Panc1 (cell line): ENCODE measurements at regions not wholly inside any gene's neighbourhood (a gene's known extent, or its start where the extent isn't known, plus 50 kb on each side); places are given as distances from the start of the nearest gene placed in this dataset.

Source experiments
- ATAC-seq: fragments of 200-7000 bp; cut with Tn5 transposase; 2 replicates; pipeline ENCODE4 v1.9.1; 2020; ENCODE audit warnings: mild to moderate bottlenecking, moderate library complexity
- BruUV-seq: library from RNA; stranded (reverse); fragments of 400-500 nt; replicated peaks from 2 replicates; lab custom pipeline; 2021; lab: Mats Ljungman, UMichigan
- CTCF ChIA-PET: fragments of 300-600 bp; sonication (Branson Sonifier 250); formaldehyde crosslinking; loops from one replicate; lab custom pipeline; 2022; ENCODE audit warnings: antibody characterized with exemption; lab: Charles Lee
- POLR2A ChIA-PET: fragments of 300-600 bp; sonication (Branson Sonifier 250); formaldehyde crosslinking; loops from one replicate; lab custom pipeline; 2022; ENCODE audit warnings: antibody characterized with exemption; lab: Charles Lee
- DNase-seq: peaks from one replicate; pipeline ENCODE4 v3.0.0-alpha.2; 2010; ENCODE audit warnings: low read depth, low spot score
- H3K27ac ChIP-seq: 2 replicates; pipeline ENCODE4 v1.5.1; 2011; ENCODE audit warnings: mild to moderate bottlenecking, low read length, inconsistent platforms
- H3K27me3 ChIP-seq: fragments of 200-500 bp; sonication (Bioruptor generic); 2 replicates; pipeline ENCODE4 v1.6.0; 2014; ENCODE audit warnings: low read length, inconsistent platforms; ENCODE audit not compliant: control insufficient read depth, insufficient read depth
- H3K36me3 ChIP-seq: fragments of 200-500 bp; sonication (Bioruptor generic); 2 replicates; pipeline ENCODE4 v1.5.1; 2014; ENCODE audit warnings: inconsistent platforms, mild to moderate bottlenecking, low read length, moderate library complexity; ENCODE audit not compliant: control insufficient read depth, insufficient read depth
- H3K4me1 ChIP-seq: 2 replicates; pipeline ENCODE4 v1.5.1; 2011; ENCODE audit warnings: inconsistent platforms, mild to moderate bottlenecking, low read length, moderate library complexity; ENCODE audit not compliant: control insufficient read depth, insufficient read depth
- H3K4me3 ChIP-seq, 2 experiments: 2 replicates each; pipeline ENCODE4 v1.5.1; 2011 to 2012; ENCODE audit warnings: low read depth in 2 of 2, low read length in 2 of 2, mild to moderate bottlenecking in 2 of 2, inconsistent platforms in 1 of 2, moderate library complexity in 1 of 2
- H3K9me3 ChIP-seq: fragments of 200-500 bp; sonication (Bioruptor generic); 2 replicates; pipeline ENCODE4 v1.5.1; 2014; ENCODE audit warnings: low read depth, mild to moderate bottlenecking, inconsistent platforms, low read length, moderate library complexity; ENCODE audit not compliant: control insufficient read depth, insufficient read depth
- POLR2AphosphoS5 ChIP-seq: IDR thresholded peaks from 2 replicates; pipeline ENCODE4 v1.6.1; 2012; ENCODE audit warnings: mild to moderate bottlenecking, low read depth, low read length, moderate library complexity
- SIN3A ChIP-seq: IDR thresholded peaks from 2 replicates; pipeline ENCODE4 v1.6.1; 2012; ENCODE audit warnings: low read depth, mild to moderate bottlenecking, low read length, moderate library complexity, borderline replicate concordance; ENCODE audit not compliant: insufficient read depth
- TCF7L2 ChIP-seq: IDR thresholded peaks from 2 replicates; pipeline ENCODE4 v1.6.1; 2011; ENCODE audit warnings: mild to moderate bottlenecking, low read depth, low read length, inconsistent platforms
- in situ Hi-C: cut with HindIII; loops from 2 replicates; pipeline ENCODE4 v1.10.0; 2016; ENCODE audit warnings: low sequenced_read_pairs, low pct_unique_long_range_greater_than_20kb
- intact Hi-C: fragments of 100-400 bp; cut with micrococcal nuclease; formaldehyde crosslinking; loops from one replicate; pipeline ENCODE4 v1.10.0; 2022; ENCODE audit not compliant: unreplicated experiment
- TF ChIP-seq, protein P1 (sequence below): fragments of 450-650 bp; IDR thresholded peaks from 2 replicates; pipeline ENCODE4 v1.5.1; 2017; ENCODE audit warnings: mild to moderate bottlenecking
- TF ChIP-seq, protein P2 (sequence below), 2 experiments: IDR thresholded peaks; 2 replicates each; pipeline ENCODE4 v1.6.1; 2011 to 2012; ENCODE audit warnings: low read depth in 2 of 2, control low read depth in 1 of 2, low read length in 1 of 2, mild to moderate bottlenecking in 1 of 2, moderate library complexity in 1 of 2; ENCODE audit not compliant: insufficient read depth in 1 of 2

DNA sequence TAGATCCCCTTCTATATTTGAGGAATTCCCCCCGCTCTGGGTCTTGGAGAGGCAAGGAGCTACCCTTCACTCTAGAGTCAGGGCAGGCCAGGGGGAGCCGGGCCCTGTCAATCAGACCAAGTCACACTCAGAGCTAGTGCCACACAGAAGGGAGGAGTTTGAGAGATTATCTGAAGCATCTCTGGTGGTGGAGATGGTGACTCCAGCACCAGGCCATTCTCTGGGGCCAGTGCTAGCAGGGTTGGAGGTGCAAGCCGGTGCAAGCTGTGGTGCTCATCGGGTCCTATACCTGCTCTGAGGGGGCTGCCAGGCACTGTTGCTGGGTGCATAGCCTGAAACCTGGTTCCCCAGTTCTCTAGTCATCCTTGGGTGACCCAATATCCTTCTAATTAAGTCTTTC lies 201.2 kb downstream of the COPRS start:
- H3K27me3 ChIP-seq = no peaks in the 10 kb centered on the region
- no peak for ATAC-seq
- DNase-seq = no peak
- no peaks in the 10 kb centered on the region for H3K36me3 ChIP-seq
- H3K4me3 ChIP-seq = no peak overlapping the region
- peaks cover 6% of the 10 kb centered on the region; the same call in 1 of the 2 replicates for H3K9me3 ChIP-seq
- POLR2A ChIA-PET = no interaction called here
- in situ Hi-C loops (no loop called here), intact Hi-C loops (no loop called here)
- H3K4me1 ChIP-seq = no peaks in the 10 kb centered on the region
- no peak for TF ChIP-seq POLR2AphosphoS5
- TF ChIP-seq, protein P1, sequence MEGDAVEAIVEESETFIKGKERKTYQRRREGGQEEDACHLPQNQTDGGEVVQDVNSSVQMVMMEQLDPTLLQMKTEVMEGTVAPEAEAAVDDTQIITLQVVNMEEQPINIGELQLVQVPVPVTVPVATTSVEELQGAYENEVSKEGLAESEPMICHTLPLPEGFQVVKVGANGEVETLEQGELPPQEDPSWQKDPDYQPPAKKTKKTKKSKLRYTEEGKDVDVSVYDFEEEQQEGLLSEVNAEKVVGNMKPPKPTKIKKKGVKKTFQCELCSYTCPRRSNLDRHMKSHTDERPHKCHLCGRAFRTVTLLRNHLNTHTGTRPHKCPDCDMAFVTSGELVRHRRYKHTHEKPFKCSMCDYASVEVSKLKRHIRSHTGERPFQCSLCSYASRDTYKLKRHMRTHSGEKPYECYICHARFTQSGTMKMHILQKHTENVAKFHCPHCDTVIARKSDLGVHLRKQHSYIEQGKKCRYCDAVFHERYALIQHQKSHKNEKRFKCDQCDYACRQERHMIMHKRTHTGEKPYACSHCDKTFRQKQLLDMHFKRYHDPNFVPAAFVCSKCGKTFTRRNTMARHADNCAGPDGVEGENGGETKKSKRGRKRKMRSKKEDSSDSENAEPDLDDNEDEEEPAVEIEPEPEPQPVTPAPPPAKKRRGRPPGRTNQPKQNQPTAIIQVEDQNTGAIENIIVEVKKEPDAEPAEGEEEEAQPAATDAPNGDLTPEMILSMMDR = no peak
- no peak for TF ChIP-seq TCF7L2
- no TSS peak for BruUV-seq
- CTCF ChIA-PET = interaction anchor here (0.6 kb wide), 1 partner anchor 29 kb away, joined by 5 read pairs; no protein-coding TSS in a partner anchor
- no peak overlapping the region for H3K27ac ChIP-seq

DNA sequence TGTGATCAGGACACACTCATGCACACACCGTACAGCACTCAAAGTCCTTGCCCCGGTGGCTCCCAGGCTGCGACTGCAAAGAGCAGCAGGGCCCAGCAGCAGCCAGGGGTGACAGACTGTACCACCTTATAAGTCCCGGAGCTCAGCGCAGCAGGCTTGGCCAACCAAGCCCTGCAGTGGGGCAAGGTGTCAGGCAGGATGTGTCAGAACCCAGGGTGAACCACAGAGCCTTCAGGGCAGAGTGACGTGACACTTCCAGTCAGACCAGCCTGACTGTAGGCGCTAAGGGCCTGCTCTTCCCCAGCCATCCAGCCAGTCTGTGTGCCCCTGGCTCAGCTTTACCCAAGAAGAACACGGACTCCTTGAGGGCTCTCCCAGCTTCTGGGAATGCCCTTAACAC lies 204.1 kb downstream of the COPRS start:
- Histone ChIP-seq H3K4me3 (no peak overlapping the region), H3K27me3 (no peaks in the 10 kb centered on the region), H3K27ac (no peak overlapping the region), H3K9me3 (no peaks in the 10 kb centered on the region), H3K4me1 (no peaks in the 10 kb centered on the region), H3K36me3 (no peaks in the 10 kb centered on the region)
- ATAC-seq = peak; percentile 89
- TF ChIP-seq, protein P2, sequence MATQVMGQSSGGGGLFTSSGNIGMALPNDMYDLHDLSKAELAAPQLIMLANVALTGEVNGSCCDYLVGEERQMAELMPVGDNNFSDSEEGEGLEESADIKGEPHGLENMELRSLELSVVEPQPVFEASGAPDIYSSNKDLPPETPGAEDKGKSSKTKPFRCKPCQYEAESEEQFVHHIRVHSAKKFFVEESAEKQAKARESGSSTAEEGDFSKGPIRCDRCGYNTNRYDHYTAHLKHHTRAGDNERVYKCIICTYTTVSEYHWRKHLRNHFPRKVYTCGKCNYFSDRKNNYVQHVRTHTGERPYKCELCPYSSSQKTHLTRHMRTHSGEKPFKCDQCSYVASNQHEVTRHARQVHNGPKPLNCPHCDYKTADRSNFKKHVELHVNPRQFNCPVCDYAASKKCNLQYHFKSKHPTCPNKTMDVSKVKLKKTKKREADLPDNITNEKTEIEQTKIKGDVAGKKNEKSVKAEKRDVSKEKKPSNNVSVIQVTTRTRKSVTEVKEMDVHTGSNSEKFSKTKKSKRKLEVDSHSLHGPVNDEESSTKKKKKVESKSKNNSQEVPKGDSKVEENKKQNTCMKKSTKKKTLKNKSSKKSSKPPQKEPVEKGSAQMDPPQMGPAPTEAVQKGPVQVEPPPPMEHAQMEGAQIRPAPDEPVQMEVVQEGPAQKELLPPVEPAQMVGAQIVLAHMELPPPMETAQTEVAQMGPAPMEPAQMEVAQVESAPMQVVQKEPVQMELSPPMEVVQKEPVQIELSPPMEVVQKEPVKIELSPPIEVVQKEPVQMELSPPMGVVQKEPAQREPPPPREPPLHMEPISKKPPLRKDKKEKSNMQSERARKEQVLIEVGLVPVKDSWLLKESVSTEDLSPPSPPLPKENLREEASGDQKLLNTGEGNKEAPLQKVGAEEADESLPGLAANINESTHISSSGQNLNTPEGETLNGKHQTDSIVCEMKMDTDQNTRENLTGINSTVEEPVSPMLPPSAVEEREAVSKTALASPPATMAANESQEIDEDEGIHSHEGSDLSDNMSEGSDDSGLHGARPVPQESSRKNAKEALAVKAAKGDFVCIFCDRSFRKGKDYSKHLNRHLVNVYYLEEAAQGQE (IDR thresholded peaks at IDR 0.05; ENCODE audit: insufficient read depth in 1 of 2, low read depth in 2 of 2, low read length in 1 of 2) = no peak
- TF ChIP-seq, protein P1 = no peak
- TF ChIP-seq TCF7L2 = no peak
- TF ChIP-seq SIN3A = no peak
- TF ChIP-seq POLR2AphosphoS5 = no peak
- in situ Hi-C loops (no loop called here), intact Hi-C loops (no loop called here)
- ChIA-PET POLR2A (no interaction called here), CTCF (no interaction called here)
- DNase-seq = no peak
- no TSS peak for BruUV-seq
